HEK293 (cell line): ENCODE measurements at regions not wholly inside any gene's neighbourhood (a gene's known extent, or its start where the extent isn't known, plus 50 kb on each side); places are given as distances from the start of the nearest gene placed in this dataset.

Experiments used
- CTCF ChIA-PET: fragments of 350-600 bp; formaldehyde crosslinking; extraction: SDS; loops from one replicate; lab custom pipeline; 2021; ENCODE audit warnings: antibody characterized with exemption; lab: Yijun Ruan, JAX
- POLR2A ChIA-PET: fragments of 300-600 bp; formaldehyde crosslinking; extraction: SDS; loops from one replicate; lab custom pipeline; 2020; ENCODE audit warnings: antibody characterized with exemption, inconsistent platforms; lab: Yijun Ruan, JAX
- H3K27ac ChIP-seq: fragments of 200-500 bp; sonication (Bioruptor generic); 2 replicates; pipeline ENCODE4 v1.5.1; 2014; ENCODE audit warnings: low read depth, low read length, control low read depth, inconsistent platforms; ENCODE audit errors: extremely low read depth
- H3K36me3 ChIP-seq, 2 experiments: fragments of 200-500 bp in 1 of 2; sonication (Bioruptor generic) in 1 of 2; 1 replicate in 1 of 2; 2 replicates in 1 of 2; pipeline ENCODE4 v1.5.1; 2014 to 2017; ENCODE audit warnings: inconsistent platforms in 2 of 2, low read length in 2 of 2; ENCODE audit not compliant: control insufficient read depth in 2 of 2, insufficient read depth in 1 of 2
- H3K4me1 ChIP-seq: fragments of 200-500 bp; sonication (Bioruptor generic); 2 replicates; pipeline ENCODE4 v1.5.1; 2014; ENCODE audit warnings: mild to moderate bottlenecking, low read length, inconsistent platforms; ENCODE audit not compliant: control insufficient read depth, insufficient read depth
- H3K4me3 ChIP-seq: 2 replicates; pipeline ENCODE4 v1.5.1; 2011; ENCODE audit warnings: low read depth, mild to moderate bottlenecking, control low read depth, low read length, moderate library complexity
- H3K9me3 ChIP-seq: fragments of 200-500 bp; sonication (Bioruptor generic); 2 replicates; pipeline ENCODE4 v1.5.1; 2014; ENCODE audit warnings: low read depth, low read length, inconsistent platforms; ENCODE audit not compliant: control insufficient read depth, insufficient read depth
- GFI1B ChIP-seq: fragments of 450-650 bp; formaldehyde crosslinking; IDR thresholded peaks from 2 replicates; pipeline ENCODE4 v1.5.1; 2016; ENCODE audit warnings: missing biosample characterization, missing genetic modification characterization
- GLI4 ChIP-seq: fragments of 450-650 bp; formaldehyde crosslinking; IDR thresholded peaks from 2 replicates; pipeline ENCODE4 v1.5.1; 2016; ENCODE audit warnings: missing biosample characterization, missing genetic modification characterization
- GLIS1 ChIP-seq: fragments of 450-650 bp; formaldehyde crosslinking; IDR thresholded peaks from 2 replicates; pipeline ENCODE4 v1.5.1; 2016; ENCODE audit warnings: missing biosample characterization, missing genetic modification characterization
- IKZF3 ChIP-seq: fragments of 450-650 bp; IDR thresholded peaks from 2 replicates; pipeline ENCODE4 v1.5.0; 2018; ENCODE audit warnings: missing biosample characterization, mild to moderate bottlenecking, missing genetic modification characterization, moderate library complexity
- KLF1 ChIP-seq: fragments of 450-650 bp; formaldehyde crosslinking; IDR thresholded peaks from 2 replicates; pipeline ENCODE4 v1.5.1; 2016; ENCODE audit warnings: missing biosample characterization, missing genetic modification characterization
- MZF1 ChIP-seq: fragments of 450-650 bp; formaldehyde crosslinking; IDR thresholded peaks from 2 replicates; pipeline ENCODE4 v1.5.1; 2017; ENCODE audit warnings: missing biosample characterization, missing genetic modification characterization, borderline replicate concordance
- OVOL3 ChIP-seq: fragments of 450-650 bp; formaldehyde crosslinking; IDR thresholded peaks from 2 replicates; pipeline ENCODE4 v1.5.1; 2016; ENCODE audit warnings: missing biosample characterization, missing genetic modification characterization
- PRDM4 ChIP-seq: fragments of 450-650 bp; formaldehyde crosslinking; IDR thresholded peaks from 2 replicates; pipeline ENCODE4 v1.5.1; 2017; ENCODE audit warnings: missing biosample characterization, missing genetic modification characterization
- RBAK ChIP-seq: fragments of 450-650 bp; formaldehyde crosslinking; IDR thresholded peaks from 2 replicates; pipeline ENCODE4 v1.5.1; 2016; ENCODE audit warnings: missing biosample characterization, missing genetic modification characterization
- REPIN1 ChIP-seq: fragments of 450-650 bp; formaldehyde crosslinking; IDR thresholded peaks from 2 replicates; pipeline ENCODE4 v1.5.1; 2017; ENCODE audit warnings: missing biosample characterization, missing genetic modification characterization, low read depth
- SETDB1 ChIP-seq: IDR thresholded peaks from one replicate; pipeline ENCODE4 v1.6.1; 2017; ENCODE audit warnings: mild to moderate bottlenecking, low read length, moderate library complexity, mixed read lengths; ENCODE audit not compliant: insufficient read length
- SP3 ChIP-seq: fragments of 450-650 bp; formaldehyde crosslinking; IDR thresholded peaks from 2 replicates; pipeline ENCODE4 v1.5.1; 2016; ENCODE audit warnings: missing biosample characterization, missing genetic modification characterization
- SP7 ChIP-seq: fragments of 450-650 bp; formaldehyde crosslinking; IDR thresholded peaks from 2 replicates; pipeline ENCODE4 v1.5.1; 2016; ENCODE audit warnings: missing biosample characterization, missing genetic modification characterization
- YY2 ChIP-seq: fragments of 450-650 bp; formaldehyde crosslinking; IDR thresholded peaks from 2 replicates; pipeline ENCODE4 v1.5.1; 2016; ENCODE audit warnings: missing biosample characterization, missing genetic modification characterization
- ZFHX2 ChIP-seq: fragments of 450-650 bp; formaldehyde crosslinking; conservative IDR thresholded peaks from 2 replicates; pipeline ENCODE4 v1.5.1; 2016; ENCODE audit warnings: missing biosample characterization, missing genetic modification characterization
- ZFP41 ChIP-seq: fragments of 450-650 bp; formaldehyde crosslinking; IDR thresholded peaks from 2 replicates; pipeline ENCODE4 v1.5.1; 2016; ENCODE audit warnings: missing biosample characterization, missing genetic modification characterization, borderline replicate concordance
- ZNF10 ChIP-seq: fragments of 450-650 bp; formaldehyde crosslinking; IDR thresholded peaks from 2 replicates; pipeline ENCODE4 v1.5.1; 2017; ENCODE audit warnings: missing biosample characterization, missing genetic modification characterization
- ZNF155 ChIP-seq: fragments of 450-650 bp; formaldehyde crosslinking; IDR thresholded peaks from 2 replicates; pipeline ENCODE4 v1.5.1; 2016; ENCODE audit warnings: missing biosample characterization, missing genetic modification characterization
- ZNF560 ChIP-seq: fragments of 450-650 bp; formaldehyde crosslinking; IDR thresholded peaks from 2 replicates; pipeline ENCODE4 v1.5.1; 2017; ENCODE audit warnings: missing biosample characterization, missing genetic modification characterization, borderline replicate concordance
- ZNF658 ChIP-seq: fragments of 450-650 bp; formaldehyde crosslinking; IDR thresholded peaks from 2 replicates; pipeline ENCODE4; 2016; ENCODE audit warnings: missing biosample characterization, missing genetic modification characterization
- ZNF76 ChIP-seq: fragments of 450-650 bp; formaldehyde crosslinking; IDR thresholded peaks from 2 replicates; pipeline ENCODE4; 2016; ENCODE audit warnings: low read depth, missing biosample characterization, missing genetic modification characterization, borderline replicate concordance
- ZNF837 ChIP-seq: fragments of 450-650 bp; formaldehyde crosslinking; IDR thresholded peaks from 2 replicates; pipeline ENCODE4 v1.5.1; 2016; ENCODE audit warnings: missing biosample characterization, missing genetic modification characterization
- ZSCAN5A ChIP-seq: fragments of 450-650 bp; formaldehyde crosslinking; IDR thresholded peaks from 2 replicates; pipeline ENCODE4 v1.5.1; 2016; ENCODE audit warnings: missing biosample characterization, missing genetic modification characterization
- TF ChIP-seq, protein P1 (sequence below): fragments of 450-650 bp; formaldehyde crosslinking; IDR thresholded peaks from 2 replicates; pipeline ENCODE4 v1.5.1; 2016; ENCODE audit warnings: missing biosample characterization, missing genetic modification characterization

DNA sequence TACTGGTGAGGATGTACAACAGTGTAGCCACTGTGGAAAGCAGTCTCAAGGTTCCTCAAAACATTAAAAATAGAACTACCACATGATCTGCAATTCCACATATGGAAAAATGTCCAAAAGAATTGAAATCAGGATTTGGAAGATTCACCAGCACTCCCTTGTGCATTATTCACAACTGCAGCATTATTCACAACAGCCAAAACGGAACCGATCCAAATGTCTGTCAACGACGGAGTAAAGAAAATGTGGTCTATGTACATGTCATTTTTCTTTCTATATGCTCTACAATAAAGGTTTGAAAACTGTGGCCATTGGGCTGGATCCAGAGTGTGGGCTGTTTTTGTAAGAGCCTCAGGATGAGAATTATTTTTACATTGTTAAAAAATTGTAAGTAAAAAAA, 1206.1 kb upstream of the CELF2 start (continued):
- no peak for TF ChIP-seq GLI4 (tag by site-specific recombination)
- no peak for TF ChIP-seq ZFHX2 (tag by site-specific recombination)
- no peak for TF ChIP-seq OVOL3 (tag by site-specific recombination)
- no peak for TF ChIP-seq GFI1B (tag by site-specific recombination)
- TF ChIP-seq, protein P1, sequence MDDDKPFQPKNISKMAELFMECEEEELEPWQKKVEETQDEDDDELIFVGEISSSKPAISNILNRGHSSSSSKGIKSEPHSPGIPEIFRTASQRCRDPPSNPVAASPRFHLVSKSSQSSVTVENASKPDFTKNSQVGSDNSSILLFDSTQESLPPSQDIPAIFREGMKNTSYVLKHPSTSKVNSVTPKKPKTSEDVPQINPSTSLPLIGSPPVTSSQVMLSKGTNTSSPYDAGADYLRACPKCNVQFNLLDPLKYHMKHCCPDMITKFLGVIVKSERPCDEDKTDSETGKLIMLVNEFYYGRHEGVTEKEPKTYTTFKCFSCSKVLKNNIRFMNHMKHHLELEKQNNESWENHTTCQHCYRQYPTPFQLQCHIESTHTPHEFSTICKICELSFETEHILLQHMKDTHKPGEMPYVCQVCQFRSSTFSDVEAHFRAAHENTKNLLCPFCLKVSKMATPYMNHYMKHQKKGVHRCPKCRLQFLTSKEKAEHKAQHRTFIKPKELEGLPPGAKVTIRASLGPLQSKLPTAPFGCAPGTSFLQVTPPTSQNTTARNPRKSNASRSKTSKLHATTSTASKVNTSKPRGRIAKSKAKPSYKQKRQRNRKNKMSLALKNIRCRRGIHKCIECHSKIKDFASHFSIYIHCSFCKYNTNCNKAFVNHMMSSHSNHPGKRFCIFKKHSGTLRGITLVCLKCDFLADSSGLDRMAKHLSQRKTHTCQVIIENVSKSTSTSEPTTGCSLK (tag by site-specific recombination) = no peak

GRCh38 chr10:9814285-9814864, 1203.3 kb upstream of the CELF2 start:
- no peaks in the 10 kb centered on the region for H3K36me3 ChIP-seq
- H3K4me3 ChIP-seq = no peak overlapping the region
- CTCF ChIA-PET = no interaction called here
- H3K9me3 ChIP-seq = no peaks in the 10 kb centered on the region
- POLR2A ChIA-PET = no interaction called here
- H3K4me1 ChIP-seq = no peaks in the 10 kb centered on the region
- H3K27ac ChIP-seq = no peak overlapping the region
- TF ChIP-seq ZSCAN5A (tag by site-specific recombination) (no peak), ZNF560 (tag by site-specific recombination) (no peak), IKZF3 (tag by site-specific recombination) (no peak), SETDB1 (no peak), REPIN1 (tag by site-specific recombination) (no peak), ZNF10 (tag by site-specific recombination) (no peak), ZNF155 (tag by site-specific recombination) (no peak), PRDM4 (tag by site-specific recombination) (no peak), RBAK (no peak)

- H3K36me3 ChIP-seq = no peaks in the 10 kb centered on the region
- H3K4me3 ChIP-seq = no peak overlapping the region
- ChIA-PET POLR2A (no interaction called here), CTCF (interaction anchor here (0.6 kb wide), 1 partner anchor 587 kb away, joined by 3 read pairs; no protein-coding TSS in a partner anchor)
- H3K4me1 ChIP-seq = no peaks in the 10 kb centered on the region
- H3K9me3 ChIP-seq = no peaks in the 10 kb centered on the region
- H3K27ac ChIP-seq = no peak overlapping the region
- TF ChIP-seq ZNF658 (tag by site-specific recombination) (no peak), ZNF837 (tag by site-specific recombination) (no peak), REPIN1 (tag by site-specific recombination) (no peak), ZFP41 (tag by site-specific recombination) (no peak), YY2 (no peak), KLF1 (tag by site-specific recombination) (no peak), MZF1 (no peak), ZNF76 (tag by site-specific recombination) (no peak), SP7 (tag by site-specific recombination) (no peak), GLIS1 (tag by site-specific recombination) (no peak), SP3 (tag by site-specific recombination) (no peak)
- TF ChIP-seq, protein P1 (tag by site-specific recombination) = no peak
These were observed 1197.7 kb upstream of the CELF2 start for GRCh38 chr10:9819756-9820494.
